ENCODE measurements at regions not wholly inside any gene's neighbourhood (a gene's known extent, or its start where the extent isn't known, plus 50 kb on each side); places are given as distances from the start of the nearest gene placed in this dataset.
"Not testable (repeated sequence)": the region's sequence is repeated elsewhere in the genome, so short reads cannot be mapped to it uniquely, and the experiment has no call there.

GRCh38 chr5:112552216-112552615 is 133.1 kb upstream of the EPB41L4A start:
- no peak for TF ChIP-seq CTCF (IDR thresholded peaks at IDR 0.05; ENCODE audit: low read depth, low read length)
- DNase-seq (ENCODE audit: extremely low read depth, low read depth) = no peak

DNA sequence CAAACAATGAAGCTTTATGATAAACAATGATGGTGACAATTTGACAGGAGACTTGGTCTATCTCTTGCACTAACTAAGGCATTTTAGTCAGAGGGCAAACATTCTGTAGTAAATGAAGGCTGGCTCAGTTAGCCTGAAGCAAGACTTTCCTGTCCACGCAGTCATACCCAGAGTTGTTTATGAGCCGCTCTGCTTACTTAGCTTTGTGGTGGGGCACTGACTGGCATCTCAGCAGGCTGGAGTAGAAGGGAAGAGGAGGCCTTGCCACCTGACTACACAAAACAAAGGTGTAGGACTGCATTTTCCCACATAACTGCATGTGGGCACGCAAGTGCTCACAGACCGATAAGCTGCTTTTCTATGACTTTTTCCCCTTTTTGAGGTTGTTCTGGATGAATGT is 133.7 kb upstream of the EPB41L4A start:
- no peak for TF ChIP-seq CTCF (IDR thresholded peaks at IDR 0.05; ENCODE audit: low read depth, low read length)
- no peak for DNase-seq (ENCODE audit: extremely low read depth, low read depth)

DNA sequence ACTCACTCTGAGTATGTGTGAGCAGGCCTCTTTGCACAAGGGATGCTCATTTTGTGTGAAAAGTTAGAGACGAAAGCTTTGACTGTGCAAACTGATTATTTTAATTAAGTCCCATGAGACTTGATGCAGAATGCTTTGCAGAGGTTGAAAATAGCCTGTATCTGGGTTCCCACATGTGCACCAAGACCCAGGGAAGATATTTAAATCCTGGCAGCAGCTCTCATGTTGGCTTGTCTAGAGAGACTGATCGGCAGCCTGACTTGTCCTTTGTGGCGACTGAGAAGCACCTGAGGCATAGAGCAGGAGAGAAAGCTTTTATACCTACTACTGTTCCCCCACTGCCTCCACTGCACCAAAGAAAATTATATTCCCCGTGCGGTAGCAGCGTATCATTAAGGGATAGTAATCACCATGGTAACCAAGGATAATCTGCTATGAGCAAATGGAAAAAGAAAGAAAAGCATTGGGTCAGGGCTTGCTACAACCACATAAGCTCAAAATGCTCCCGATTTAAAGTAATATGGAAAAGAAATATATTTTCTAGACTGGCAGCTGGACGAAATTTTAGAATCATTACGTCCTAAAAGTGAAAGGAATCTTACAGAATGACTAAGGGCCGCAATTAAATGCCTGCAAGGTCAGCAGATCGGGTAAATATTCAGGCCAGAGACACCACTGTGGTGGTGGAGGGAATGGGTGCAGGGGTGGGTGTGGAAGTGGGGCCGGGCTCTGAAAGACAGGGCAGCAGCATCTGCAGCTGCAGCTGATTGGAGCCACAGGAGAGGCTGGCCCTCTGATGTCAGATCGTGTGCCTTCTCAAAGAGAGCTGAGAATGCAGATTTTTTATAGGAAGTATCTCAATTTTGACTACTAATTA is 135.3 kb upstream of the EPB41L4A start:
- TF ChIP-seq CTCF (IDR thresholded peaks at IDR 0.05; ENCODE audit: low read depth, low read length) = no peak
- DNase-seq (ENCODE audit: extremely low read depth, low read depth) = no peak

- no peak for DNase-seq (ENCODE audit: extremely low read depth, low read depth)
- TF ChIP-seq CTCF (IDR thresholded peaks at IDR 0.05; ENCODE audit: low read depth, low read length) = no peak
These were observed 136.1 kb upstream of the EPB41L4A start for GRCh38 chr5:112555197-112555596.

- DNase-seq (ENCODE audit: extremely low read depth, low read depth) = no peak
- no peak for TF ChIP-seq CTCF (IDR thresholded peaks at IDR 0.05; ENCODE audit: low read depth, low read length)
These were observed 136.6 kb upstream of the EPB41L4A start for GRCh38 chr5:112555691-112556090.

DNA sequence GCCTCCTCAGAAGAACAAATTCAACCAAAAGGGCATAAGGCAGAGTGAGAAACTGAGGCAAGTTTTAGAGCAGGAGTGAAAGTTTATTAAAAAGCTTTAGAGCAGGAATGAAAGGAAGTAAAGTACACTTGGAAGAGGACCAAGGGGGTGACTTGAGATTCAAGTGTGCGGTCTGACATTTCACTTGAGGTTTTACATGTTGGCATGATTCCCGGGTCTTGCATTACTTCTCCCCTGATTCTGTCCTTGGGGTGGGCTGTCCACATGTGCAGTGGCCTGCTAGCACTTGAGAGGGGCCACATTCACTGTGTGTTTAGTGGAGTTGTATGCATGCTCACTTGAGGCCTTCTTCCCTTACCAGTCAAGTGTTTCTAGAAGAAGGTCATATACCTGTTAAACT is 140.4 kb upstream of the EPB41L4A start:
- DNase-seq (ENCODE audit: extremely low read depth, low read depth) = not testable (repeated sequence)

GRCh38 chr5:112560371-112560770 is 141.3 kb upstream of the EPB41L4A start:
- DNase-seq (ENCODE audit: extremely low read depth, low read depth) = no peak
- no peak for TF ChIP-seq CTCF (IDR thresholded peaks at IDR 0.05; ENCODE audit: low read depth, low read length)

Data from AG09319 (cell line).